Natural killer cell (primary cell): ENCODE measurements at regions not wholly inside any gene's neighbourhood (a gene's known extent, or its start where the extent isn't known, plus 50 kb on each side); places are given as distances from the start of the nearest gene placed in this dataset.

Source experiments
- ATAC-seq, 3 donors: fragments of 150-1000 bp in 2 of 3; fragments of 200-7000 bp in 1 of 3; cut with Tn5 transposase; 1 replicate in 1 of 3; 2 replicates in 2 of 3; pipeline ENCODE4 v1.10.0; 2021; ENCODE audit warnings: mild to moderate bottlenecking in 2 of 3, moderate library complexity in 2 of 3
- DNase-seq, 2 donors: peaks; one replicate each; pipeline versions ENCODE4 v3.0.0 to v3.0.0-alpha.2; 2013 to 2021; ENCODE audit warnings: mixed read lengths in 1 of 2
- H3K27ac ChIP-seq: one replicate; pipeline ENCODE4 v1.5.1; 2013; ENCODE audit warnings: mild to moderate bottlenecking, low read length
- H3K27me3 ChIP-seq: one replicate; pipeline ENCODE4 v1.6.1; 2013; ENCODE audit warnings: low read length; ENCODE audit not compliant: control insufficient read depth, insufficient read depth
- H3K36me3 ChIP-seq: one replicate; pipeline ENCODE4 v1.6.1; 2013; ENCODE audit warnings: low read length; ENCODE audit not compliant: control insufficient read depth, insufficient read depth
- H3K4me1 ChIP-seq: one replicate; pipeline ENCODE4 v1.6.1; 2013; ENCODE audit warnings: low read length; ENCODE audit not compliant: control insufficient read depth, insufficient read depth
- H3K4me3 ChIP-seq: one replicate; pipeline ENCODE4 v1.5.1; 2013; ENCODE audit warnings: low read length
- H3K9me3 ChIP-seq: one replicate; pipeline ENCODE4 v1.6.1; 2013; ENCODE audit warnings: low read length; ENCODE audit not compliant: control insufficient read depth, insufficient read depth
- H3K27ac Mint-ChIP-seq, 2 donors: one replicate each; pipeline ENCODE4 v1.8.0; 2022; ENCODE audit warnings: mild to moderate bottlenecking in 2 of 2, mixed read lengths in 2 of 2, moderate library complexity in 1 of 2
- H3K27me3 Mint-ChIP-seq, 2 donors: one replicate each; pipeline ENCODE4 v1.8.0; 2022; ENCODE audit warnings: low read depth in 2 of 2, mixed read lengths in 2 of 2
- H3K36me3 Mint-ChIP-seq: one replicate; pipeline ENCODE4 v1.8.0; 2022; ENCODE audit warnings: mixed read lengths
- H3K4me1 Mint-ChIP-seq, 2 donors: one replicate each; pipeline ENCODE4 v1.8.0; 2022; ENCODE audit warnings: mixed read lengths in 2 of 2
- H3K4me3 Mint-ChIP-seq: one replicate; pipeline ENCODE4 v1.8.0; 2022; ENCODE audit warnings: mild to moderate bottlenecking, moderate library complexity, mixed read lengths
- H3K9me3 Mint-ChIP-seq, 2 donors: one replicate each; pipeline ENCODE4 v1.8.0; 2022; ENCODE audit warnings: mixed read lengths in 2 of 2
- CTCF ChIP-seq: fragments of 200-600 bp; IDR thresholded peaks from one replicate; pipeline ENCODE4 v1.8.0; 2022; ENCODE audit warnings: antibody characterized with exemption
- WGBS: methylation state at CpG from one replicate; pipeline ENCODE4 v1.1.7; 2013; ENCODE audit warnings: missing lambda C conversion rate; ENCODE audit not compliant: insufficient coverage; 5-methylcytosine and 5-hydroxymethylcytosine counted together
- intact Hi-C: fragments of 100-400 bp; cut with micrococcal nuclease; formaldehyde crosslinking; loops from one replicate; pipeline ENCODE4 v1.14.2; 2022

- intact Hi-C loops, result no loop called here
- Histone ChIP-seq H3K36me3 (no peaks in the 10 kb centered on the region), H3K4me3 (no peak overlapping the region), H3K27me3 (no peaks in the 10 kb centered on the region), H3K9me3 (no peaks in the 10 kb centered on the region), H3K4me1 (no peaks in the 10 kb centered on the region), H3K27ac (no peak overlapping the region)
- no peaks in the 10 kb centered on the region for H3K36me3 Mint-ChIP-seq
- WGBS, result 97% methylated on average over 3 of the region's 4 CpGs
- no peak overlapping the region for H3K27ac Mint-ChIP-seq
- no peak for TF ChIP-seq CTCF
- no peak for DNase-seq
- H3K4me3 Mint-ChIP-seq, result no peak overlapping the region
- no peak for ATAC-seq
- peaks cover 10 to 12% of the 10 kb centered on the region in 2 donors for H3K9me3 Mint-ChIP-seq
- no peaks in the 10 kb centered on the region for H3K27me3 Mint-ChIP-seq
- no peaks in the 10 kb centered on the region for H3K4me1 Mint-ChIP-seq
Measured at GRCh38 chr12:60201891-60202290, 606.1 kb downstream of the SLC16A7 start.

- intact Hi-C loops, result no loop called here
- no peaks in the 10 kb centered on the region for H3K4me1 Mint-ChIP-seq
- DNase-seq (no peak), ATAC-seq (no peak)
- Histone ChIP-seq H3K4me3 (no peak overlapping the region), H3K9me3 (no peaks in the 10 kb centered on the region), H3K4me1 (no peaks in the 10 kb centered on the region), H3K27me3 (no peaks in the 10 kb centered on the region), H3K27ac (no peak overlapping the region), H3K36me3 (no peaks in the 10 kb centered on the region)
- no CpG with 5 or more reads among the region's 1 CpG for WGBS
- H3K4me3 Mint-ChIP-seq, result no peak overlapping the region
- TF ChIP-seq CTCF, result no peak
- H3K27me3 Mint-ChIP-seq, result no peaks in the 10 kb centered on the region
- peaks cover 12 to 16% of the 10 kb centered on the region in 2 donors for H3K9me3 Mint-ChIP-seq
- H3K27ac Mint-ChIP-seq, result no peak overlapping the region
- no peaks in the 10 kb centered on the region for H3K36me3 Mint-ChIP-seq
Measured at GRCh38 chr12:60205500-60205899, 609.7 kb downstream of the SLC16A7 start.

- DNase-seq, result no peak
- Mint-ChIP-seq H3K4me1 (no peaks in the 10 kb centered on the region), H3K36me3 (no peaks in the 10 kb centered on the region), H3K9me3 (peaks cover 4 to 19% of the 10 kb centered on the region in 2 donors), H3K27me3 (no peaks in the 10 kb centered on the region), H3K4me3 (no peak overlapping the region), H3K27ac (no peak overlapping the region)
- Histone ChIP-seq H3K4me1 (no peaks in the 10 kb centered on the region), H3K27ac (no peak overlapping the region), H3K4me3 (no peak overlapping the region), H3K27me3 (no peaks in the 10 kb centered on the region), H3K9me3 (peaks cover 6% of the 10 kb centered on the region), H3K36me3 (no peaks in the 10 kb centered on the region)
- no peak for TF ChIP-seq CTCF
- intact Hi-C loops, result no loop called here
- no peak for ATAC-seq
Measured at GRCh38 chr12:60209521-60209920, 613.7 kb downstream of the SLC16A7 start.

- WGBS, result 50% methylated on average over 2 of the region's 4 CpGs
Measured at GRCh38 chr12:60209933-60210332, 614.1 kb downstream of the SLC16A7 start.

More at GRCh38 chr12:60209933-60210332, 614.1 kb downstream of the SLC16A7 start:
- Histone ChIP-seq H3K36me3 (no peaks in the 10 kb centered on the region), H3K4me3 (no peak overlapping the region), H3K27me3 (no peaks in the 10 kb centered on the region), H3K4me1 (no peaks in the 10 kb centered on the region), H3K27ac (no peak overlapping the region), H3K9me3 (peaks cover 6% of the 10 kb centered on the region)
- Mint-ChIP-seq H3K4me3 (no peak overlapping the region), H3K36me3 (no peaks in the 10 kb centered on the region), H3K27ac (no peak overlapping the region), H3K4me1 (no peaks in the 10 kb centered on the region), H3K27me3 (no peaks in the 10 kb centered on the region), H3K9me3 (peaks cover 4 to 19% of the 10 kb centered on the region in 2 donors)
- ATAC-seq (no peak), DNase-seq (no peak)
- TF ChIP-seq CTCF, result no peak
- intact Hi-C loops, result no loop called here
